A673 (cell line): ENCODE measurements at regions not wholly inside any gene's neighbourhood (a gene's known extent, or its start where the extent isn't known, plus 50 kb on each side); places are given as distances from the start of the nearest gene placed in this dataset.

ENCODE experiments used
- BruUV-seq: library from RNA; stranded (reverse); fragments of 400-500 nt; replicated peaks from 2 replicates; lab custom pipeline; 2021; lab: Mats Ljungman, UMichigan
- CTCF ChIA-PET: fragments of 300-600 bp; sonication (Branson Sonifier 250); formaldehyde crosslinking; loops from one replicate; lab custom pipeline; 2022; ENCODE audit warnings: antibody characterized with exemption; lab: Charles Lee
- POLR2A ChIA-PET: fragments of 300-600 bp; sonication (Branson Sonifier 250); formaldehyde crosslinking; loops from one replicate; lab custom pipeline; 2022; ENCODE audit warnings: antibody characterized with exemption; ENCODE audit not compliant: low non-redundant PET; lab: Charles Lee
- DNase-seq: peaks from one replicate; pipeline ENCODE4 v3.0.0-alpha.2; 2015; ENCODE audit warnings: low spot score
- H3K27ac ChIP-seq: fragments of 200-600 bp; sonication (generic); 2 replicates; pipeline ENCODE4 v1.5.1; 2016; ENCODE audit warnings: mixed run types, low read depth, mild to moderate bottlenecking, mixed read lengths, antibody characterized with exemption, low read length; ENCODE audit not compliant: poor library complexity, severe bottlenecking
- H3K27me3 ChIP-seq: fragments of 200-600 bp; sonication (generic); replicated peaks from 2 replicates; pipeline ENCODE4 v1.6.1; 2017; ENCODE audit warnings: mixed run types, low read depth, mild to moderate bottlenecking, mixed read lengths, antibody characterized with exemption, low read length; ENCODE audit not compliant: insufficient read depth, poor library complexity
- H3K36me3 ChIP-seq: fragments of 200-600 bp; sonication (generic); 2 replicates; pipeline ENCODE4 v1.6.1; 2016; ENCODE audit warnings: mixed run types, mild to moderate bottlenecking, mixed read lengths, antibody characterized with exemption, low read length; ENCODE audit not compliant: insufficient read depth, poor library complexity, severe bottlenecking
- H3K4me1 ChIP-seq: fragments of 200-600 bp; sonication (generic); 2 replicates; pipeline ENCODE4 v1.6.1; 2017; ENCODE audit warnings: mixed run types, mild to moderate bottlenecking, mixed read lengths, antibody characterized with exemption, low read length; ENCODE audit not compliant: insufficient read depth, poor library complexity, severe bottlenecking
- H3K4me3 ChIP-seq: fragments of 200-600 bp; sonication (generic); 2 replicates; pipeline ENCODE4 v1.5.1; 2016; ENCODE audit warnings: low read depth, mixed run types, mild to moderate bottlenecking, mixed read lengths, low read length; ENCODE audit not compliant: poor library complexity, severe bottlenecking
- H3K9me3 ChIP-seq: fragments of 200-600 bp; sonication (generic); 2 replicates; pipeline ENCODE4 v1.6.1; 2016; ENCODE audit warnings: mixed run types, low read depth, mild to moderate bottlenecking, mixed read lengths, antibody characterized with exemption, low read length; ENCODE audit not compliant: poor library complexity, severe bottlenecking
- CTCF ChIP-seq: fragments of 300-800, 200-600 bp; sonication (generic); conservative IDR thresholded peaks from 2 replicates; pipeline ENCODE4 v1.5.1; 2017; ENCODE audit warnings: low read depth, mild to moderate bottlenecking, antibody characterized with exemption, low read length, moderate library complexity, mixed read lengths
- EZH2 ChIP-seq: fragments of 200-600 bp; sonication (generic); IDR thresholded peaks from 2 replicates; pipeline ENCODE4 v1.6.1; 2017; ENCODE audit warnings: borderline replicate concordance, low read depth, mild to moderate bottlenecking, mixed read lengths, antibody characterized with exemption, low read length; ENCODE audit not compliant: poor library complexity, severe bottlenecking
- intact Hi-C: fragments of 100-400 bp; cut with micrococcal nuclease; formaldehyde crosslinking; loops from one replicate; pipeline ENCODE4 v1.10.0; 2022; ENCODE audit not compliant: unreplicated experiment

GRCh38 chr11:119560961-119561360 is 138.0 kb upstream of the THY1 start:
- CTCF ChIA-PET, result no interaction called here
- POLR2A ChIA-PET, result no interaction called here
- intact Hi-C loops, result no loop called here
- H3K4me1 ChIP-seq, result no peaks in the 10 kb centered on the region
- H3K9me3 ChIP-seq, result no peaks in the 10 kb centered on the region
- peaks cover 4% of the 10 kb centered on the region for H3K27me3 ChIP-seq
- no peak overlapping the region for H3K4me3 ChIP-seq
- H3K27ac ChIP-seq, result no peak overlapping the region
- DNase-seq, result no peak
- H3K36me3 ChIP-seq, result no peaks in the 10 kb centered on the region
- no peak for TF ChIP-seq CTCF
- TF ChIP-seq EZH2, result no peak
- BruUV-seq, result no TSS peak

GRCh38 chr11:119560291-119560690 is 137.3 kb upstream of the THY1 start:
- H3K4me1 ChIP-seq, result no peaks in the 10 kb centered on the region
- H3K27ac ChIP-seq, result no peak overlapping the region
- no peaks in the 10 kb centered on the region for H3K9me3 ChIP-seq
- intact Hi-C loops, result no loop called here
- H3K4me3 ChIP-seq, result no peak overlapping the region
- peaks cover 4% of the 10 kb centered on the region for H3K27me3 ChIP-seq
- ChIA-PET POLR2A (no interaction called here), CTCF (no interaction called here)
- TF ChIP-seq EZH2 (no peak), CTCF (no peak)
- BruUV-seq, result no TSS peak
- H3K36me3 ChIP-seq, result no peaks in the 10 kb centered on the region
- no peak for DNase-seq

GRCh38 chr11:119552106-119552485 is 129.1 kb upstream of the THY1 start:
- Histone ChIP-seq H3K27me3 (no peaks in the 10 kb centered on the region), H3K4me3 (no peak overlapping the region), H3K9me3 (no peaks in the 10 kb centered on the region), H3K36me3 (no peaks in the 10 kb centered on the region), H3K4me1 (no peaks in the 10 kb centered on the region), H3K27ac (no peak overlapping the region)
- TF ChIP-seq EZH2 (no peak), CTCF (no peak)
- POLR2A ChIA-PET, result no interaction called here
- CTCF ChIA-PET, result no interaction called here
- no peak for DNase-seq
- BruUV-seq, result no TSS peak
- intact Hi-C loops, result no loop called here
